Activated CD8-positive, alpha-beta T cell treated with anti-CD3 and anti-CD28 coated beads for 36 hours (primary cell): ENCODE measurements at regions not wholly inside any gene's neighbourhood (a gene's known extent, or its start where the extent isn't known, plus 50 kb on each side); places are given as distances from the start of the nearest gene placed in this dataset.
"Not testable (repeated sequence)": the region's sequence is repeated elsewhere in the genome, so short reads cannot be mapped to it uniquely, and the experiment has no call there.

Source experiments
- ATAC-seq: fragments of 200-7000 bp; cut with Tn5 transposase; one replicate; pipeline ENCODE4 v1.10.0; 2021; ENCODE audit warnings: mild to moderate bottlenecking, moderate library complexity
- CTCF ChIA-PET: fragments of 350-600 bp; sonication (Branson Sonifier 250); formaldehyde crosslinking; loops from one replicate; lab custom pipeline; 2021; ENCODE audit warnings: antibody characterized with exemption; lab: Charles Lee
- POLR2A ChIA-PET: fragments of 350-600 bp; sonication (Branson Sonifier 250); formaldehyde crosslinking; loops from one replicate; lab custom pipeline; 2021; ENCODE audit warnings: antibody characterized with exemption; lab: Charles Lee
- DNase-seq: peaks from one replicate; pipeline ENCODE4 v3.0.0-alpha.2; 2020
- H3K27ac Mint-ChIP-seq: one replicate; pipeline ENCODE4 v1.8.0; 2021; ENCODE audit warnings: mild to moderate bottlenecking, mixed read lengths
- H3K27me3 Mint-ChIP-seq: one replicate; pipeline ENCODE4 v1.8.0; 2021; ENCODE audit warnings: mixed read lengths
- H3K36me3 Mint-ChIP-seq: one replicate; pipeline ENCODE4 v1.8.0; 2021; ENCODE audit warnings: low read depth, mixed read lengths
- H3K4me1 Mint-ChIP-seq: one replicate; pipeline ENCODE4 v1.8.0; 2021; ENCODE audit warnings: low read depth, mixed read lengths
- H3K4me3 Mint-ChIP-seq: one replicate; pipeline ENCODE4 v1.8.0; 2021; ENCODE audit warnings: mild to moderate bottlenecking, moderate library complexity, mixed read lengths
- H3K9me3 Mint-ChIP-seq: one replicate; pipeline ENCODE4 v1.8.0; 2021; ENCODE audit warnings: mixed read lengths
- CTCF ChIP-seq: fragments of 200-600 bp; IDR thresholded peaks from one replicate; pipeline ENCODE4 v1.8.0; 2022; ENCODE audit warnings: antibody characterized with exemption, mild to moderate bottlenecking
- intact Hi-C: fragments of 100-400 bp; cut with micrococcal nuclease; formaldehyde crosslinking; loops from one replicate; pipeline ENCODE4 v1.10.0; 2022

- Mint-ChIP-seq H3K36me3 (no peaks in the 10 kb centered on the region), H3K4me1 (no peaks in the 10 kb centered on the region), H3K4me3 (no peak overlapping the region), H3K27ac (no peak overlapping the region), H3K27me3 (no peaks in the 10 kb centered on the region), H3K9me3 (no peaks in the 10 kb centered on the region)
- DNase-seq = no peak
- TF ChIP-seq CTCF = no peak
- intact Hi-C loops = no loop called here
- no peak for ATAC-seq
- POLR2A ChIA-PET = no interaction called here
- CTCF ChIA-PET = no interaction called here
Measured at GRCh38 chr7:69109246-69109645, 489.0 kb upstream of the AUTS2 start.

GRCh38 chr7:69109879-69110278, 488.4 kb upstream of the AUTS2 start:
- H3K9me3 Mint-ChIP-seq = no peaks in the 10 kb centered on the region
- ATAC-seq (no peak), DNase-seq (no peak)
- no peaks in the 10 kb centered on the region for H3K27me3 Mint-ChIP-seq
- H3K27ac Mint-ChIP-seq = no peak overlapping the region
- H3K36me3 Mint-ChIP-seq = no peaks in the 10 kb centered on the region
- CTCF ChIA-PET = no interaction called here
- no peak for TF ChIP-seq CTCF
- intact Hi-C loops = no loop called here
- H3K4me1 Mint-ChIP-seq = no peaks in the 10 kb centered on the region
- H3K4me3 Mint-ChIP-seq = no peak overlapping the region
- POLR2A ChIA-PET = no interaction called here

DNA sequence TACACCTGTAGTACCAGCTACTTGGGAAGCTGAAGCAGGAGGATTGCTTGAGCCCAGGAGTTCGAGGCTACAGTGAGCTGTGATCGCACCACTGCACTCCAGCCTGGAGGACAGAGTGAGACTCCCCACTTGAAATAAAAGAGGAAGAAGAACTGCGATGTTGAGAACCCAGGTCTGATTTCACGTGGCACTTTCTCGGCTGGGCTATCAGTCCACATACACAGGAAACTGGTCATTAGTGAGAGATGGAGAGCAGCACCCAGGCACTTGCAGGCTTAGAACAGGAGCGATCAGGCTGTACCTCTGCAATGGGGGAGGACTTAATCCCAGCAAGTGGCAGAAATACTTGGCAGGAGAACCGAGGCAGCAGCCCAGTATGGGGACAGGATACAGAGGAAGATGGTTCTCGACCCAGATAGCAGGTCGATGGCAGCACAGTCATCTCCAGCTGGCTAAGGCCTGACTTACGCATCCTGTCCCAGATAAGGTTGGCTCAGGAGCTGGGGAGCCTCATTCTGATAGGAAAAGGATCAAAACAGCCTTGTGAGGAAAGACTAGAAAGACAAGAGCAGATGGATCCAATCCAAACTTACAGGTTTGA, 487.7 kb upstream of the AUTS2 start:
- ATAC-seq (no peak), DNase-seq (no peak)
- Mint-ChIP-seq H3K4me1 (no peaks in the 10 kb centered on the region), H3K9me3 (no peaks in the 10 kb centered on the region), H3K36me3 (no peaks in the 10 kb centered on the region), H3K4me3 (no peak overlapping the region), H3K27ac (no peak overlapping the region), H3K27me3 (no peaks in the 10 kb centered on the region)
- TF ChIP-seq CTCF = no peak
- CTCF ChIA-PET = no interaction called here
- POLR2A ChIA-PET = no interaction called here
- intact Hi-C loops = no loop called here

GRCh38 chr7:69114374-69114773, 483.9 kb upstream of the AUTS2 start:
- no peak for ATAC-seq
- ChIA-PET CTCF (no interaction called here), POLR2A (no interaction called here)
- Mint-ChIP-seq H3K27me3 (no peaks in the 10 kb centered on the region), H3K4me1 (no peaks in the 10 kb centered on the region), H3K36me3 (no peaks in the 10 kb centered on the region), H3K27ac (no peak overlapping the region), H3K4me3 (no peak overlapping the region), H3K9me3 (no peaks in the 10 kb centered on the region)
- TF ChIP-seq CTCF = no peak
- intact Hi-C loops = no loop called here
- DNase-seq = no peak

DNA sequence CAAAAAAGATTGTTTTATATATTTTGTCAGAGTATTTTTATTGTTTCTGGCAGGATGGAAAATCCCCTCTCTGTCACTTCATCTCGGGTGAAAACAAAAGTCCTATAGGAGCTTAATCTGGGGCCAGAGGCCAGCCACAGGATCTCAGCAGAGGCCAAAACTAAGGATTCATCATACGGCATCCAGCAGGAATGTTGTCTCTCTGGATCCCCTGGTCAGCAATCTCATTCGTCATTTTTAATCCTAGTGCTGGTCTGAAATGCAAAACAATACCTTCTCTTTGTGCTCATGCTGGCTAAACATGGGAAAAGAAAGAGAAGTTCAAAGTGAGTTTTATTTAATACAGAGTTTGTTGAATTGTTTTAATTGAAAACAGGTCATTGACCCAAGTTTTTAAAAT, 482.5 kb upstream of the AUTS2 start:
- H3K36me3 Mint-ChIP-seq = no peaks in the 10 kb centered on the region
- CTCF ChIA-PET = no interaction called here
- no peaks in the 10 kb centered on the region for H3K4me1 Mint-ChIP-seq
- no peak for ATAC-seq
- no peak overlapping the region for H3K4me3 Mint-ChIP-seq
- H3K27me3 Mint-ChIP-seq = no peaks in the 10 kb centered on the region
- intact Hi-C loops = no loop called here
- no peaks in the 10 kb centered on the region for H3K9me3 Mint-ChIP-seq
- POLR2A ChIA-PET = no interaction called here
- no peak for DNase-seq
- H3K27ac Mint-ChIP-seq = no peak overlapping the region
- TF ChIP-seq CTCF = no peak

GRCh38 chr7:69116196-69116595, 482.1 kb upstream of the AUTS2 start:
- CTCF ChIA-PET, ATAC-seq, H3K9me3 Mint-ChIP-seq, H3K4me1 Mint-ChIP-seq, H3K27ac Mint-ChIP-seq, H3K27me3 Mint-ChIP-seq, H3K4me3 Mint-ChIP-seq, DNase-seq, POLR2A ChIA-PET, H3K36me3 Mint-ChIP-seq, intact Hi-C loops: not testable (repeated sequence)
